Peyer's patch (tissue), 4 donors: ENCODE measurements at regions not wholly inside any gene's neighbourhood (a gene's known extent, or its start where the extent isn't known, plus 50 kb on each side); places are given as distances from the start of the nearest gene placed in this dataset.

Experiments
- CTCF ChIP-seq, 6 experiments: fragments of 450-650 bp in 4 of 6; fragments of 200-600 bp in 2 of 6; sonication (generic) in 1 of 6; IDR thresholded peaks; one replicate each; pipeline ENCODE4 v1.5.1; 2017 to 2019; ENCODE audit warnings: antibody characterized with exemption in 6 of 6, mild to moderate bottlenecking in 3 of 6, moderate library complexity in 1 of 6
- POLR2A ChIP-seq, 2 donors: fragments of 450-650 bp; IDR thresholded peaks; one replicate each; pipeline ENCODE4 v1.5.1; 2017; ENCODE audit warnings: antibody characterized with exemption in 2 of 2, mild to moderate bottlenecking in 2 of 2, moderate library complexity in 2 of 2

GRCh38 chr3:144187531-144188210, 216.0 kb downstream of the DIPK2A start:
- TF ChIP-seq CTCF (IDR thresholded peaks at IDR 0.05) (no peak), POLR2A (IDR thresholded peaks at IDR 0.05) (no peak)
